K562 (cell line): ENCODE measurements at regions not wholly inside any gene's neighbourhood (a gene's known extent, or its start where the extent isn't known, plus 50 kb on each side); places are given as distances from the start of the nearest gene placed in this dataset.

Source experiments
- MAFG ChIP-seq: fragments of 450-650 bp; conservative IDR thresholded peaks from 2 replicates; pipeline ENCODE4 v1.6.1; 2016; ENCODE audit warnings: missing genetic modification characterization, missing compliant biosample characterization
- MYNN ChIP-seq, 2 experiments: sonication (generic); formaldehyde crosslinking in 1 of 2; IDR thresholded peaks; 2 replicates each; pipeline versions ENCODE4 v1.5.0 to v1.6.1; 2016 to 2020; ENCODE audit warnings: antibody characterized with exemption in 1 of 2, missing genetic modification reagents in 1 of 2

- no peak for TF ChIP-seq MAFG
- TF ChIP-seq MYNN (IDR thresholded peaks at IDR 0.05): no peak
- no peak for TF ChIP-seq MYNN (CRISPR knock-in tag; IDR thresholded peaks at IDR 0.05)
These were observed 363.5 kb downstream of the BCKDHB start for GRCh38 chr6:80469977-80470376.
